Keratinocyte (primary cell): ENCODE measurements at regions not wholly inside any gene's neighbourhood (a gene's known extent, or its start where the extent isn't known, plus 50 kb on each side); places are given as distances from the start of the nearest gene placed in this dataset.

Source experiments
- DNase-seq: peaks from one replicate; pipeline ENCODE4 v3.0.0-alpha.2; 2011; ENCODE audit warnings: low read depth, missing footprints, low spot score
- FAIRE-seq: peaks from 2 replicates; lab custom pipeline; 2011; peaks lifted over from hg19 to GRCh38; lab: Jason Lieb, UNC
- H2AFZ ChIP-seq: 2 replicates; pipeline ENCODE4 v1.6.0; 2012; ENCODE audit warnings: low read length, control low read depth, inconsistent platforms; ENCODE audit not compliant: control insufficient read depth
- H3K27ac ChIP-seq: 2 replicates; pipeline ENCODE4 v1.5.1; 2011; ENCODE audit warnings: low read length; ENCODE audit not compliant: control insufficient read depth, insufficient read depth
- H3K27me3 ChIP-seq: 3 replicates; pipeline ENCODE4 v1.6.0; 2011; ENCODE audit warnings: low read length; ENCODE audit not compliant: control insufficient read depth, insufficient read depth; ENCODE audit errors: extremely low read depth
- H3K36me3 ChIP-seq, 2 experiments: 2 replicates in 1 of 2; 3 replicates in 1 of 2; pipeline ENCODE4 v1.5.1; 2011; ENCODE audit warnings: low read length in 2 of 2, mild to moderate bottlenecking in 1 of 2; ENCODE audit not compliant: control insufficient read depth in 2 of 2, insufficient read depth in 2 of 2; ENCODE audit errors: extremely low read depth in 1 of 2
- H3K4me1 ChIP-seq: 3 replicates; pipeline ENCODE4 v1.5.1; 2011; ENCODE audit warnings: low read length; ENCODE audit not compliant: control insufficient read depth, insufficient read depth; ENCODE audit errors: extremely low read depth
- H3K4me2 ChIP-seq: 3 replicates; pipeline ENCODE4 v1.6.0; 2011; ENCODE audit warnings: low read depth, low read length; ENCODE audit not compliant: control insufficient read depth, insufficient read depth; ENCODE audit errors: extremely low read depth
- H3K4me3 ChIP-seq, 3 experiments: fragments of 200-600 bp in 1 of 3; sonication (generic) in 1 of 3; 2 replicates in 2 of 3; 3 replicates in 1 of 3; pipeline ENCODE4 v1.5.1; 2011 to 2016; ENCODE audit warnings: low read length in 3 of 3, mild to moderate bottlenecking in 3 of 3, control low read depth in 2 of 3, inconsistent platforms in 1 of 3, low read depth in 1 of 3, mixed read lengths in 1 of 3, mixed run types in 1 of 3, moderate library complexity in 1 of 3; ENCODE audit not compliant: control insufficient read depth in 2 of 3, insufficient read depth in 2 of 3; ENCODE audit errors: extremely low read depth in 1 of 3
- H3K79me2 ChIP-seq: 2 replicates; pipeline ENCODE4 v1.6.0; 2012; ENCODE audit warnings: low read length; ENCODE audit not compliant: control insufficient read depth, insufficient read depth
- H3K9ac ChIP-seq: 3 replicates; pipeline ENCODE4 v1.6.0; 2011; ENCODE audit warnings: low read length; ENCODE audit not compliant: control insufficient read depth, insufficient read depth; ENCODE audit errors: extremely low read depth
- H3K9me1 ChIP-seq: 3 replicates; pipeline ENCODE4 v1.6.0; 2011; ENCODE audit warnings: low read length; ENCODE audit not compliant: control insufficient read depth, insufficient read depth; ENCODE audit errors: extremely low read depth
- H3K9me3 ChIP-seq: 2 replicates; pipeline ENCODE4 v1.5.1; 2012; ENCODE audit warnings: low read depth, low read length; ENCODE audit not compliant: control insufficient read depth
- H4K20me1 ChIP-seq: 3 replicates; pipeline ENCODE4 v1.6.0; 2011; ENCODE audit warnings: low read length; ENCODE audit not compliant: control insufficient read depth, insufficient read depth; ENCODE audit errors: extremely low read depth
- EZH2 ChIP-seq: IDR thresholded peaks from one replicate; pipeline ENCODE4 v1.6.1; 2012; ENCODE audit warnings: inconsistent platforms, mild to moderate bottlenecking, low read length, moderate library complexity
- dilution Hi-C: fragments of 300-500 bp; cut with MboI; formaldehyde crosslinking; loops from one replicate; pipeline ENCODE4 v1.7.0; 2020; ENCODE audit warnings: low sequenced_read_pairs; ENCODE audit not compliant: extremely low pct_ligation_motif_present
- TF ChIP-seq, protein P1 (sequence below), 3 experiments: IDR thresholded peaks in 1 of 3; conservative IDR thresholded peaks in 1 of 3; optimal IDR thresholded peaks in 1 of 3; 2 replicates in 2 of 3; 3 replicates in 1 of 3; pipeline versions ENCODE3 to v1.5.1; 2011; ENCODE audit warnings: low read length in 3 of 3, mild to moderate bottlenecking in 3 of 3, moderate library complexity in 2 of 3, control low read depth in 1 of 3, inconsistent platforms in 1 of 3; ENCODE audit not compliant: insufficient read depth in 2 of 3; ENCODE audit errors: extremely low read depth in 1 of 3

DNA sequence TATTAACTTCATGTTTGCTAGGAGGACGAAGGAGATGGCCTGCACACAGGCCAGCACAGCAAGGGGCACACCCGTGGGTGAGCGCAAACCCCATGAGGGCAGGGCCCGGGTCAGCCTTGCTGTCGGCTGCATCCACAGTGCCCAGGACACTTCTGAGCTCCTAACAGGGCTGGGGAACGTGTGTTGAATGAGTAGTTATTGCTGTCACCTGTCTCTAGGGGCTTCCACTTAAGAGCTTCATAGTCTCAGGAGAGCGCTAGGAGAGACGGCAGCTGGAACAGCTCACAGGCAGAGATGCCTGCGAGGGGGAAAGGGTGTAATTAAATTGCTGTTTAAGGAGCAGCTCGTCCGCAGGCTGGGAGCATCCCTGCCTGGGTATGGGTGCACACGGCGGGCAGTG, 91.4 kb upstream of the NEURL1B start:
- Histone ChIP-seq H2AFZ (no peak overlapping the region), H3K4me1 (no peaks in the 10 kb centered on the region), H3K9me1 (no peaks in the 10 kb centered on the region), H3K4me2 (no peak overlapping the region), H3K9ac (no peak overlapping the region), H3K27me3 (peaks cover 22% of the 10 kb centered on the region), H3K27ac (no peak overlapping the region), H3K4me3 (no peak overlapping the region), H3K79me2 (no peaks in the 10 kb centered on the region), H3K9me3 (no peaks in the 10 kb centered on the region), H4K20me1 (no peaks in the 10 kb centered on the region), H3K36me3 (no peaks in the 10 kb centered on the region)
- FAIRE-seq = no peak
- dilution Hi-C loops = no loop called here
- DNase-seq = no peak
- no peak for TF ChIP-seq EZH2
- TF ChIP-seq, protein P1, sequence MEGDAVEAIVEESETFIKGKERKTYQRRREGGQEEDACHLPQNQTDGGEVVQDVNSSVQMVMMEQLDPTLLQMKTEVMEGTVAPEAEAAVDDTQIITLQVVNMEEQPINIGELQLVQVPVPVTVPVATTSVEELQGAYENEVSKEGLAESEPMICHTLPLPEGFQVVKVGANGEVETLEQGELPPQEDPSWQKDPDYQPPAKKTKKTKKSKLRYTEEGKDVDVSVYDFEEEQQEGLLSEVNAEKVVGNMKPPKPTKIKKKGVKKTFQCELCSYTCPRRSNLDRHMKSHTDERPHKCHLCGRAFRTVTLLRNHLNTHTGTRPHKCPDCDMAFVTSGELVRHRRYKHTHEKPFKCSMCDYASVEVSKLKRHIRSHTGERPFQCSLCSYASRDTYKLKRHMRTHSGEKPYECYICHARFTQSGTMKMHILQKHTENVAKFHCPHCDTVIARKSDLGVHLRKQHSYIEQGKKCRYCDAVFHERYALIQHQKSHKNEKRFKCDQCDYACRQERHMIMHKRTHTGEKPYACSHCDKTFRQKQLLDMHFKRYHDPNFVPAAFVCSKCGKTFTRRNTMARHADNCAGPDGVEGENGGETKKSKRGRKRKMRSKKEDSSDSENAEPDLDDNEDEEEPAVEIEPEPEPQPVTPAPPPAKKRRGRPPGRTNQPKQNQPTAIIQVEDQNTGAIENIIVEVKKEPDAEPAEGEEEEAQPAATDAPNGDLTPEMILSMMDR (optimal IDR thresholded peaks at IDR 0.05 in 1 of 3, IDR thresholded peaks at IDR 0.05 in 1 of 3, conservative IDR thresholded peaks at IDR 0.05 in 1 of 3; ENCODE audit: extremely low read depth in 1 of 3, insufficient read depth in 2 of 3, low read length in 3 of 3) = no peak

DNA sequence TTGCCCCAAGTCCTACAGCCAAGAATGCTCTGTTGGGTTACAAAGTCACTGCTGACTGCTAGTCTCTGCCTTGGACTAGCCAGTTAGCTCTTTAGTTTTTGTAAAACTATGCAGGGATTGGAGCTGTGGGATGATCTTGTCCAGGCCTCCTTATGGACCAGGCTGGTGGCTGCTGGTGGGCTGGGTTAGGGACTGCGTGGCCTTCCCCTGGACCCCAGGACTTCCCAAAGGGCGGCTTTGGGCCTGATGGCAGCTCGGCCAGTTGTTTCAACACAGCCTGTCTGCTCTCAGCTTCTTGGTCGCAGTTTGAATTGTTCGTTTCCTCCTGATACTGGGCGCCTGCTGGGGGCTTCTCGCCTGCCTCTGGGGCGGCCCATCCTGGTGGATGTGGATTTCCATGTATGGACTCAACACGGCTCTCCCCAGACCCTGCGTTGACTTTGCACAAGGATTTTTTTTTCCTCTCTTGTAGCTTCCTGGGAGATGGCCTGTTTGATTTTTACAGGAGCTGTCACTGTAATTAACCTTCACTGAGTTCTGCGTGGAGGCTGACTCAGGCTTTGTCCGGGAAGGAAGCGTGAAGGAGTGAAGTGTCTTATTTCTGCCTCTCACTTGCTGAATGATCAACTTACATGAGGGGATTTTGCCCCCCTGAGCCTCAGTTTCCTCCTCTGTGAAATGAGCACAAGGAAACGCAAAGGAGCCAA, 91.9 kb upstream of the NEURL1B start:
- Histone ChIP-seq H3K9me3 (no peaks in the 10 kb centered on the region), H3K9me1 (no peaks in the 10 kb centered on the region), H2AFZ (no peak overlapping the region), H3K4me3 (no peak overlapping the region), H3K9ac (no peak overlapping the region), H3K79me2 (no peaks in the 10 kb centered on the region), H3K27me3 (peaks cover 19% of the 10 kb centered on the region), H3K27ac (no peak overlapping the region), H3K4me1 (no peaks in the 10 kb centered on the region), H4K20me1 (no peaks in the 10 kb centered on the region), H3K36me3 (no peaks in the 10 kb centered on the region), H3K4me2 (no peak overlapping the region)
- no peak for TF ChIP-seq EZH2
- TF ChIP-seq, protein P1 (optimal IDR thresholded peaks at IDR 0.05 in 1 of 3, IDR thresholded peaks at IDR 0.05 in 1 of 3, conservative IDR thresholded peaks at IDR 0.05 in 1 of 3; ENCODE audit: extremely low read depth in 1 of 3, insufficient read depth in 2 of 3, low read length in 3 of 3) = no peak
- FAIRE-seq (no peak), DNase-seq (no peak)
- dilution Hi-C loops = no loop called here
